ENCODE measurements at regions not wholly inside any gene's neighbourhood (a gene's known extent, or its start where the extent isn't known, plus 50 kb on each side); places are given as distances from the start of the nearest gene placed in this dataset.
"Not testable (repeated sequence)": the region's sequence is repeated elsewhere in the genome, so short reads cannot be mapped to it uniquely, and the experiment has no call there.

- H3K4me3 ChIP-seq, result no peak overlapping the region
- intact Hi-C loops (cut with DNase I), result no loop called here
- H3K27me3 ChIP-seq, result no peaks in the 10 kb centered on the region
- no peak overlapping the region for H3K27ac ChIP-seq
- no peak for DNase-seq
- no peak for ATAC-seq
- no peaks in the 10 kb centered on the region for H3K4me1 ChIP-seq
- no peaks in the 10 kb centered on the region for H3K36me3 ChIP-seq
- no peaks in the 10 kb centered on the region for H3K9me3 ChIP-seq
- TF ChIP-seq, protein P1, sequence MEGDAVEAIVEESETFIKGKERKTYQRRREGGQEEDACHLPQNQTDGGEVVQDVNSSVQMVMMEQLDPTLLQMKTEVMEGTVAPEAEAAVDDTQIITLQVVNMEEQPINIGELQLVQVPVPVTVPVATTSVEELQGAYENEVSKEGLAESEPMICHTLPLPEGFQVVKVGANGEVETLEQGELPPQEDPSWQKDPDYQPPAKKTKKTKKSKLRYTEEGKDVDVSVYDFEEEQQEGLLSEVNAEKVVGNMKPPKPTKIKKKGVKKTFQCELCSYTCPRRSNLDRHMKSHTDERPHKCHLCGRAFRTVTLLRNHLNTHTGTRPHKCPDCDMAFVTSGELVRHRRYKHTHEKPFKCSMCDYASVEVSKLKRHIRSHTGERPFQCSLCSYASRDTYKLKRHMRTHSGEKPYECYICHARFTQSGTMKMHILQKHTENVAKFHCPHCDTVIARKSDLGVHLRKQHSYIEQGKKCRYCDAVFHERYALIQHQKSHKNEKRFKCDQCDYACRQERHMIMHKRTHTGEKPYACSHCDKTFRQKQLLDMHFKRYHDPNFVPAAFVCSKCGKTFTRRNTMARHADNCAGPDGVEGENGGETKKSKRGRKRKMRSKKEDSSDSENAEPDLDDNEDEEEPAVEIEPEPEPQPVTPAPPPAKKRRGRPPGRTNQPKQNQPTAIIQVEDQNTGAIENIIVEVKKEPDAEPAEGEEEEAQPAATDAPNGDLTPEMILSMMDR (IDR thresholded peaks at IDR 0.05), result no peak
Observed at GRCh38 chr7:7017707-7018280, 164.6 kb upstream of the C1GALT1 start.

- ATAC-seq (no peak), DNase-seq (no peak)
- no peaks in the 10 kb centered on the region for H3K36me3 ChIP-seq
- TF ChIP-seq, protein P1 (IDR thresholded peaks at IDR 0.05), result no peak
- H3K4me3 ChIP-seq, result no peak overlapping the region
- no peak overlapping the region for H3K27ac ChIP-seq
- H3K9me3 ChIP-seq, result no peaks in the 10 kb centered on the region
- H3K27me3 ChIP-seq, result no peaks in the 10 kb centered on the region
- intact Hi-C loops (cut with DNase I), result no loop called here
- no peaks in the 10 kb centered on the region for H3K4me1 ChIP-seq
Observed at GRCh38 chr7:7018290-7018689, 164.1 kb upstream of the C1GALT1 start.

- Histone ChIP-seq H3K4me1 (no peaks in the 10 kb centered on the region), H3K36me3 (no peaks in the 10 kb centered on the region), H3K9me3 (no peaks in the 10 kb centered on the region), H3K27me3 (no peaks in the 10 kb centered on the region), H3K27ac (no peak overlapping the region), H3K4me3 (no peak overlapping the region)
- intact Hi-C loops (cut with DNase I), result no loop called here
- TF ChIP-seq, protein P1 (IDR thresholded peaks at IDR 0.05), result no peak
- ATAC-seq (no peak), DNase-seq (no peak)
Observed at GRCh38 chr7:7032221-7032620, 150.1 kb upstream of the C1GALT1 start.

DNA sequence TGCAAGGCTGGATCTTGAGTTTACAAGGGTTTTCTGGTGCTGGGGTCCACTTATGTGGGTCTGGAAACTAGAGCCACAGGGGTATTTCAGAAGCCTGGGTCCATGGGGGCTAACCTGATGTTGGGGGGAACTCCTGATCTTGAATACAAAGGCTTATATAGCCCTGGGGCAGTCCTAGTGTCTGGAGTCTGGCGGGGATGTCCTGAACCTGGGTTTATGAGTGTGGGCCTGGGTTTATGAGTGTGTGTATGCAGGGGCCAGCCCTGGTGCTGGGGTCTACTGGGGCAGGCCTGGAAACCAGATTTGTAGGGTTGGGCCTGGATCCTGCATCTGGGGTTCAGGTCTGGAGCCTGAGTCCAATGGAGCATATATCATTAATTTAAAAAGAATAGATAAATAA lies 146.5 kb upstream of the C1GALT1 start:
- intact Hi-C loops (cut with DNase I), result no loop called here
- Histone ChIP-seq H3K27me3 (no peaks in the 10 kb centered on the region), H3K9me3 (no peaks in the 10 kb centered on the region), H3K36me3 (no peaks in the 10 kb centered on the region), H3K4me3 (no peak overlapping the region), H3K4me1 (no peaks in the 10 kb centered on the region), H3K27ac (no peak overlapping the region)
- TF ChIP-seq, protein P1 (IDR thresholded peaks at IDR 0.05), result no peak
- DNase-seq, result no peak
- no peak for ATAC-seq

GRCh38 chr7:7042286-7042893 lies 140.0 kb upstream of the C1GALT1 start:
- intact Hi-C loops (cut with DNase I); DNase-seq; H3K27me3 ChIP-seq; H3K27ac ChIP-seq; ATAC-seq; H3K4me1 ChIP-seq; H3K4me3 ChIP-seq; H3K36me3 ChIP-seq; H3K9me3 ChIP-seq: not testable (repeated sequence)

GRCh38 chr7:7044806-7045205 lies 137.5 kb upstream of the C1GALT1 start:
- Histone ChIP-seq H3K9me3 (peaks cover 0 to 3% of the 10 kb centered on the region in 2 donors), H3K27me3 (no peaks in the 10 kb centered on the region), H3K4me3 (no peak overlapping the region), H3K36me3 (no peaks in the 10 kb centered on the region), H3K4me1 (no peaks in the 10 kb centered on the region), H3K27ac (no peak overlapping the region)
- intact Hi-C loops (cut with DNase I), result no loop called here
- DNase-seq, result no peak
- TF ChIP-seq, protein P1 (IDR thresholded peaks at IDR 0.05), result no peak
- ATAC-seq, result no peak
